Ascending aorta (tissue), 2 donors: ENCODE measurements at regions not wholly inside any gene's neighbourhood (a gene's known extent, or its start where the extent isn't known, plus 50 kb on each side); places are given as distances from the start of the nearest gene placed in this dataset.

Experiments used
- DNase-seq, 2 donors: peaks; one replicate each; pipeline ENCODE4 v3.0.0-alpha.2; 2019; ENCODE audit warnings: low spot score in 2 of 2
- H3K27ac ChIP-seq, 2 donors: fragments of 200-600 bp; sonication (generic); one replicate each; pipeline ENCODE4 v1.5.1; 2016 to 2017; ENCODE audit warnings: mild to moderate bottlenecking in 1 of 2
- H3K27me3 ChIP-seq: fragments of 200-600 bp; sonication (generic); one replicate; pipeline ENCODE4 v1.5.1; 2017
- H3K36me3 ChIP-seq, 2 donors: fragments of 200-600 bp; sonication (generic); one replicate each; pipeline ENCODE4 v1.5.1; 2016
- H3K4me1 ChIP-seq, 2 donors: fragments of 200-600 bp; sonication (generic); one replicate each; pipeline ENCODE4 v1.5.1; 2016 to 2017; ENCODE audit warnings: mild to moderate bottlenecking in 1 of 2
- H3K4me3 ChIP-seq, 2 donors: fragments of 200-600 bp; sonication (generic); one replicate each; pipeline ENCODE4 v1.5.1; 2016 to 2017; ENCODE audit warnings: mild to moderate bottlenecking in 1 of 2
- H3K9me3 ChIP-seq, 2 donors: fragments of 200-600 bp; sonication (generic); one replicate each; pipeline ENCODE4 v1.5.1; 2016
- intact Hi-C: fragments of 100-400 bp; cut with DNase I; formaldehyde crosslinking; loops from one replicate; pipeline ENCODE4 v1.15.1; 2023
- TF ChIP-seq, protein P1 (sequence below), 3 experiments: fragments of 200-600 bp in 2 of 3; fragments of 450-650 bp in 1 of 3; sonication (generic) in 2 of 3; IDR thresholded peaks; one replicate each; pipeline ENCODE4 v1.5.1; 2016 to 2019; ENCODE audit warnings: antibody characterized with exemption in 3 of 3, mild to moderate bottlenecking in 1 of 3, moderate library complexity in 1 of 3

DNA sequence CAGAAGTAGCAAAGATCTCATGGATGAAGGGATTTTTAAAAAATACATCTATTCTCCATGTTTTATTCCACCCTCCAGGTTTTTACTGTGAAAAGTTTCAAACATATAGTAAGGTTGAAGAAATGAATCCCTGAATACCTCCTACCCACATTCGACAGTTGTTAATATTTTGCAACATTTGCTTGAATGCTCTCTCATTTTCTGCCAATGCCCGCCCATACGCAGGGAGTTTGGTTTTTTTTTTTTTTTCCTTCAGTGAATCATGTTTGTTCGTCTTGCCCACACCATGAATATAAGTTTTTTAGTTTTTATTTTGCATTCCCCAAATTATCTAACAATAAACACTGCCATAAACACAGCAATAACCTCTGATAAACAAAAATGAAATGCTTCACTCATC is 82.9 kb downstream of the MAP1LC3B2 start:
- Histone ChIP-seq H3K27me3 (no peaks in the 10 kb centered on the region), H3K4me3 (no peak overlapping the region), H3K36me3 (no peaks in the 10 kb centered on the region), H3K9me3 (no peaks in the 10 kb centered on the region), H3K4me1 (no peaks in the 10 kb centered on the region), H3K27ac (no peak overlapping the region)
- no peak for DNase-seq
- TF ChIP-seq, protein P1, sequence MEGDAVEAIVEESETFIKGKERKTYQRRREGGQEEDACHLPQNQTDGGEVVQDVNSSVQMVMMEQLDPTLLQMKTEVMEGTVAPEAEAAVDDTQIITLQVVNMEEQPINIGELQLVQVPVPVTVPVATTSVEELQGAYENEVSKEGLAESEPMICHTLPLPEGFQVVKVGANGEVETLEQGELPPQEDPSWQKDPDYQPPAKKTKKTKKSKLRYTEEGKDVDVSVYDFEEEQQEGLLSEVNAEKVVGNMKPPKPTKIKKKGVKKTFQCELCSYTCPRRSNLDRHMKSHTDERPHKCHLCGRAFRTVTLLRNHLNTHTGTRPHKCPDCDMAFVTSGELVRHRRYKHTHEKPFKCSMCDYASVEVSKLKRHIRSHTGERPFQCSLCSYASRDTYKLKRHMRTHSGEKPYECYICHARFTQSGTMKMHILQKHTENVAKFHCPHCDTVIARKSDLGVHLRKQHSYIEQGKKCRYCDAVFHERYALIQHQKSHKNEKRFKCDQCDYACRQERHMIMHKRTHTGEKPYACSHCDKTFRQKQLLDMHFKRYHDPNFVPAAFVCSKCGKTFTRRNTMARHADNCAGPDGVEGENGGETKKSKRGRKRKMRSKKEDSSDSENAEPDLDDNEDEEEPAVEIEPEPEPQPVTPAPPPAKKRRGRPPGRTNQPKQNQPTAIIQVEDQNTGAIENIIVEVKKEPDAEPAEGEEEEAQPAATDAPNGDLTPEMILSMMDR (IDR thresholded peaks at IDR 0.05) = no peak
- intact Hi-C loops = no loop called here

DNA sequence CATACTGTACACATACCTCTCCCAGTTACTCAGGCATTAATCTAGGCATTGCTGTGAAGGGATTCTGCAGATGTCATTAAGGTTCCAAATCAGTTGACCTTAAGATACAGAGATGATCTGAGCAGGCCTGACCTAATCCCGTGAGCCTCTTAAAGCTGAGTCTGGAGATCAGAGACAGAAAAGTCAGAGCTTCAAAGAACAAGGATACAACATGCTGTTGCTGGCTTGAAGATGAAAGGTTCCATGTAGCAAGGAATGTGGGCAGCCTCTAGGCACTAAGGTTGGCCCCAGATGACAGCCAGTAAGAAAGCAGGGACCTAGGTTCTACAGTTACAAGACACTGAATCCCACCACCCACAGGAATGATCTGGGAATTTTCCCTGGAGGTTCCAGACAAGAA is 81.1 kb downstream of the MAP1LC3B2 start:
- TF ChIP-seq, protein P1 (IDR thresholded peaks at IDR 0.05) = no peak
- Histone ChIP-seq H3K27me3 (no peaks in the 10 kb centered on the region), H3K4me3 (no peak overlapping the region), H3K9me3 (no peaks in the 10 kb centered on the region), H3K36me3 (no peaks in the 10 kb centered on the region), H3K27ac (no peak overlapping the region), H3K4me1 (no peaks in the 10 kb centered on the region)
- intact Hi-C loops = no loop called here
- DNase-seq = no peak

DNA sequence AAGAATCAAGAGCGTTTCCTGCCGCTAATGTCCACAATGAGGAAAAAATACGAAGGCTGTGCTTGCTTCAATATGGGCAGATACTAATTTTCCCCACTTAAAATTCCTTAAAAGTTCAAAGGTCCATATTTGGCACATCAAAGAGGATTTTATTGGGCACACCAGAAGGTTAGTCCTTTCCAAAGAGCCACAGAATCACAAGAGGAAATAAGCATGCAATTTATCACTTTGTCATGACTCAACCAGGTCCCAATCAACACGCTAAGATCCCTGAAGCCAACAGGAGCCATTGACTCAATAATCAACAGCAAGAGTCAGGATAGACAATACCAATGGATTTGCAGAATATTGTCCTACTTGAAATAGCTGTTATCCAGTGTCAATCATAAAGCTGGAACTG is 80.6 kb downstream of the MAP1LC3B2 start:
- intact Hi-C loops = no loop called here
- DNase-seq = no peak
- TF ChIP-seq, protein P1 (IDR thresholded peaks at IDR 0.05) = no peak

DNA sequence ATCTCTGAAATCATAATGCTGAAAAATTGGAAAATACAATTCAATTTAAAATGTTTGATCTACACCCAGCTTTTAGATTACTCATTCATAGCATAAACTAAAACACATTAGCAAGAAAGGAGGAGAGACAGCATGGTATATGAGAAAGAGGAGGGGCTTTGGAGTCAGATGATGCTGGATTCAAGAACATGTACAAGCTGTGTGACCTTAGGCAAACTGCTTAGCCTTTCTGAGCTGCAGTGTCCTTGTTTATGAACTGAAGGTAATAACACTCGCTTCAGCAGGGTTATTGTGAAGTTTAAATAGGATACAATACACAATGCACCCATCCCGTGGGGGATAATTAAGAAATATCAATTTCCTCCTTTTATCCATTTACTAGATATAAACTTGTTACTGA is 79.2 kb downstream of the MAP1LC3B2 start:
- Histone ChIP-seq H3K4me1 (no peaks in the 10 kb centered on the region), H3K9me3 (no peaks in the 10 kb centered on the region), H3K27ac (no peak overlapping the region), H3K36me3 (no peaks in the 10 kb centered on the region), H3K4me3 (no peak overlapping the region), H3K27me3 (no peaks in the 10 kb centered on the region)
- no peak for DNase-seq
- intact Hi-C loops = no loop called here
- TF ChIP-seq, protein P1 (IDR thresholded peaks at IDR 0.05) = no peak

More for the DNA sequence above, 80.6 kb downstream of the MAP1LC3B2 start:
- Histone ChIP-seq H3K9me3 (no peaks in the 10 kb centered on the region), H3K4me3 (no peak overlapping the region), H3K36me3 (no peaks in the 10 kb centered on the region), H3K4me1 (no peaks in the 10 kb centered on the region), H3K27ac (no peak overlapping the region), H3K27me3 (no peaks in the 10 kb centered on the region)

DNA sequence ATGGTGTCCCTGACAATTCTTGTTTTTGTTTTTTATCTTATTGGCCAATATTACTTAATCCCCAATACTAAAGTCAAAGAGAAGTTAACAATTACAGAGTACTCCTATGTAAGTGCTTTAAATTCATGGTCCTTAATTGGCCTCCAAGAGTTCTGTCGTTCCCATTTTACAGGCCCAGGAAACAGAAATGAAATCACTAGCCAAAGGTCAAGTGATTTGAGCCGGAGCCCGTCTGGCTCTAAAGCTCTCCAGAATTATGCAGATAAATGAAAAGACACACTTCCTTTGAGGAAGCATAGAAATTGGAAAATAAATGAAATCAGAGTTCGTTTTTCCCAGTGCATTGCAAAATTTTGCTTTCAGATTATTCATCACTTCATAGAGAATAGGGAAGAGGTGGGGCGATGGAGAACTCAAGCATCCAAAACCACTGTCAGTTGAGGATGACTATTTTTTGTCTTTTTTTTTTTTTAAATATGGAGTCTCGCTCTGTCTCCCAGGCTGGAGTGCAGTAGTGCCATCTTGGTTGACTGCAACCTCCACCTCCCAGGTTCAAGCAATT is 78.5 kb downstream of the MAP1LC3B2 start:
- H3K27ac ChIP-seq = no peak overlapping the region
- no peaks in the 10 kb centered on the region for H3K9me3 ChIP-seq
- H3K4me3 ChIP-seq = no peak overlapping the region
- TF ChIP-seq, protein P1 (IDR thresholded peaks at IDR 0.05) = no peak
- DNase-seq = no peak
- intact Hi-C loops = no loop called here
- H3K36me3 ChIP-seq = no peaks in the 10 kb centered on the region
- no peaks in the 10 kb centered on the region for H3K4me1 ChIP-seq
- no peaks in the 10 kb centered on the region for H3K27me3 ChIP-seq
